SU-DHL-6 (cell line): ENCODE measurements at regions not wholly inside any gene's neighbourhood (a gene's known extent, or its start where the extent isn't known, plus 50 kb on each side); places are given as distances from the start of the nearest gene placed in this dataset.

Experiments
- H2AFZ ChIP-seq: fragments of 200-600 bp; sonication (generic); 2 replicates; pipeline ENCODE4 v1.6.1; 2014; ENCODE audit warnings: low read depth, mild to moderate bottlenecking, moderate library complexity, mixed read lengths, antibody characterized with exemption, low read length; ENCODE audit not compliant: severe bottlenecking
- H3F3A ChIP-seq: fragments of 200-600 bp; shearing (Covaris generic); 2 replicates; pipeline ENCODE4 v1.6.0; 2016; ENCODE audit warnings: antibody characterized with exemption, mild to moderate bottlenecking; ENCODE audit not compliant: insufficient read depth
- H3K27ac ChIP-seq: fragments of 200-600 bp; sonication (generic); 2 replicates; pipeline ENCODE4 v1.5.1; 2016; ENCODE audit warnings: low read depth, mild to moderate bottlenecking, low read length, moderate library complexity, mixed read lengths
- H3K27me3 ChIP-seq: fragments of 200-600 bp; sonication (generic), shearing (Covaris generic); 2 replicates; pipeline ENCODE4 v1.6.0; 2014; ENCODE audit warnings: mild to moderate bottlenecking, low read length
- H3K36me3 ChIP-seq: fragments of 200-600 bp; sonication (generic); 2 replicates; pipeline ENCODE4 v1.6.1; 2014; ENCODE audit warnings: mild to moderate bottlenecking, low read length, mixed read lengths
- H3K4me2 ChIP-seq: fragments of 300-600, 200-600 bp; shearing (Covaris generic), sonication (generic); 2 replicates; pipeline ENCODE4 v1.6.0; 2014; ENCODE audit warnings: low read length, low read depth, mild to moderate bottlenecking; ENCODE audit not compliant: poor library complexity, severe bottlenecking
- H3K4me3 ChIP-seq: fragments of 200-600 bp; sonication (generic); 2 replicates; pipeline ENCODE4 v1.5.1; 2014; ENCODE audit warnings: antibody characterized with exemption, low read length, mild to moderate bottlenecking, mixed read lengths; ENCODE audit not compliant: insufficient read depth, poor library complexity, severe bottlenecking
- H3K79me2 ChIP-seq: fragments of 200-600 bp; sonication (generic); 2 replicates; pipeline ENCODE4 v1.6.1; 2014; ENCODE audit warnings: mild to moderate bottlenecking, low read length, moderate library complexity; ENCODE audit not compliant: insufficient read depth
- H3K9ac ChIP-seq: fragments of 200-600 bp; sonication (generic); 2 replicates; pipeline ENCODE4 v1.7.0; 2014; ENCODE audit warnings: mild to moderate bottlenecking, low read length
- H3K9me2 ChIP-seq: fragments of 200-600 bp; sonication (generic); replicated peaks from 2 replicates; pipeline ENCODE4 v1.6.1; 2014; ENCODE audit warnings: low read length; ENCODE audit not compliant: insufficient read depth
- H3K9me3 ChIP-seq: fragments of 200-600 bp; sonication (generic); 2 replicates; pipeline ENCODE4 v1.6.1; 2014; ENCODE audit warnings: low read length, mixed read lengths; ENCODE audit not compliant: insufficient read depth
- H4K20me1 ChIP-seq: fragments of 200-600 bp; sonication (generic); 2 replicates; pipeline ENCODE4 v1.6.1; 2014; ENCODE audit warnings: low read depth, mild to moderate bottlenecking, antibody characterized with exemption, low read length, moderate library complexity, mixed read lengths
- CTCF ChIP-seq: fragments of 200-600 bp; sonication (generic); IDR thresholded peaks from one replicate; pipeline ENCODE4 v1.5.1; 2017; ENCODE audit warnings: antibody characterized with exemption, mild to moderate bottlenecking, low read length, moderate library complexity; ENCODE audit not compliant: insufficient read depth, poor library complexity, severe bottlenecking
- EZH2phosphoT487 ChIP-seq: fragments of 200-600 bp; sonication (generic), shearing (Covaris generic); conservative IDR thresholded peaks from 2 replicates; pipeline ENCODE4 v1.6.1; 2018; ENCODE audit warnings: mild to moderate bottlenecking, antibody characterized with exemption, low read length, moderate library complexity, mixed read lengths

- Histone ChIP-seq H3K9me3 (no peaks in the 10 kb centered on the region), H3K79me2 (no peaks in the 10 kb centered on the region), H3K4me3 (no peak overlapping the region), H3F3A (no peaks in the 10 kb centered on the region), H3K9ac (no peak overlapping the region), H3K27me3 (no peaks in the 10 kb centered on the region), H3K27ac (no peak overlapping the region), H3K9me2 (no peaks in the 10 kb centered on the region), H4K20me1 (no peaks in the 10 kb centered on the region), H2AFZ (no peak overlapping the region), H3K4me2 (no peak overlapping the region), H3K36me3 (no peaks in the 10 kb centered on the region)
- TF ChIP-seq CTCF (no peak), EZH2phosphoT487 (no peak)
Measured at GRCh38 chr10:117424883-117425649, 49.8 kb upstream of the PDZD8 start.
